ENCODE measurements at regions not wholly inside any gene's neighbourhood (a gene's known extent, or its start where the extent isn't known, plus 50 kb on each side); places are given as distances from the start of the nearest gene placed in this dataset.

- no peaks in the 10 kb centered on the region for H3K27me3 ChIP-seq (ENCODE audit: control insufficient read depth, insufficient read depth, low read length)
- H3K4me3 ChIP-seq (ENCODE audit: insufficient read depth, low read depth, low read length): no peak overlapping the region
- peak; percentile 1 for DNase-seq
- no peaks in the 10 kb centered on the region for H3K36me3 ChIP-seq (replicated peaks; ENCODE audit: control insufficient read depth, insufficient read depth, low read length)
Measured at GRCh38 chr17:12485361-12485906, 180.3 kb upstream of the MYOCD start.

- DNase-seq: no peak
- Histone ChIP-seq H3K4me3 (ENCODE audit: insufficient read depth, low read depth, low read length) (no peak overlapping the region), H3K36me3 (replicated peaks; ENCODE audit: control insufficient read depth, insufficient read depth, low read length) (no peaks in the 10 kb centered on the region), H3K27me3 (ENCODE audit: control insufficient read depth, insufficient read depth, low read length) (no peaks in the 10 kb centered on the region)
Measured at GRCh38 chr17:12489325-12489724, 176.4 kb upstream of the MYOCD start.

GRCh38 chr17:12492450-12492849 lies 173.2 kb upstream of the MYOCD start:
- no peak overlapping the region for H3K4me3 ChIP-seq (ENCODE audit: insufficient read depth, low read depth, low read length)
- DNase-seq: no peak
- H3K36me3 ChIP-seq (replicated peaks; ENCODE audit: control insufficient read depth, insufficient read depth, low read length): no peaks in the 10 kb centered on the region
- H3K27me3 ChIP-seq (ENCODE audit: control insufficient read depth, insufficient read depth, low read length): no peaks in the 10 kb centered on the region

- Histone ChIP-seq H3K4me3 (ENCODE audit: insufficient read depth, low read depth, low read length) (no peak overlapping the region), H3K36me3 (replicated peaks; ENCODE audit: control insufficient read depth, insufficient read depth, low read length) (no peaks in the 10 kb centered on the region), H3K27me3 (ENCODE audit: control insufficient read depth, insufficient read depth, low read length) (no peaks in the 10 kb centered on the region)
- no peak for DNase-seq
Measured at GRCh38 chr17:12505866-12506265, 159.8 kb upstream of the MYOCD start.

DNA sequence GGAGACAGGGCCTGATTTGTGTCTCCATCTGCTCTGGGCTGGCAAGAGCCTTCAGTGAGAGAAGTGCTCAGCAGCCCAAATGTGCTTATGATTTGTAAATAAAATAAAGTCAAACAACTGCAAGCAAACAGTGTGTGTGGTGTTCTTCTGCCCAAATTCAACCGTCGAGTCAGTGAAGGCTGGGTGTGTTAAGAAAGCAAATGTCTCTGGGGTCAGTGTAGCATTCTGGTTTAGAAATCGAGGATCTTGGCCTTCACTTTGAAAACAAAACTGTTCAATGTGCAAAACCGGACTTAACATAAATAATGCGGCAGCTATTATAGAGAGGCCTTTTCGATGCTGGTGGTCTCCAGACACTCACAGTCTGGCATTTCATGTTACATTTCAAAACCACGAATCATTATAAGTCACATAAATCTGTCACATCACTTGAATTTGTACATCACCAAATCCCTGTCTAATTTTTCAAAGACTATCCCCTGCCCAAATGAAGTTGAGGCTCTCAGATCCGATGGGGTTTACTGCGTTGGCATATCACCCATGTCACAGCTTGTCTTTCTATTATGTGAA lies 158.6 kb upstream of the MYOCD start:
- Histone ChIP-seq H3K4me3 (ENCODE audit: insufficient read depth, low read depth, low read length) (no peak overlapping the region), H3K36me3 (replicated peaks; ENCODE audit: control insufficient read depth, insufficient read depth, low read length) (no peaks in the 10 kb centered on the region), H3K27me3 (ENCODE audit: control insufficient read depth, insufficient read depth, low read length) (no peaks in the 10 kb centered on the region)
- no peak for DNase-seq

- DNase-seq: no peak
- H3K36me3 ChIP-seq (replicated peaks; ENCODE audit: control insufficient read depth, insufficient read depth, low read length): no peaks in the 10 kb centered on the region
- no peak overlapping the region for H3K4me3 ChIP-seq (ENCODE audit: insufficient read depth, low read depth, low read length)
- no peaks in the 10 kb centered on the region for H3K27me3 ChIP-seq (ENCODE audit: control insufficient read depth, insufficient read depth, low read length)
Measured at GRCh38 chr17:12509801-12510200, 155.9 kb upstream of the MYOCD start.

DNA sequence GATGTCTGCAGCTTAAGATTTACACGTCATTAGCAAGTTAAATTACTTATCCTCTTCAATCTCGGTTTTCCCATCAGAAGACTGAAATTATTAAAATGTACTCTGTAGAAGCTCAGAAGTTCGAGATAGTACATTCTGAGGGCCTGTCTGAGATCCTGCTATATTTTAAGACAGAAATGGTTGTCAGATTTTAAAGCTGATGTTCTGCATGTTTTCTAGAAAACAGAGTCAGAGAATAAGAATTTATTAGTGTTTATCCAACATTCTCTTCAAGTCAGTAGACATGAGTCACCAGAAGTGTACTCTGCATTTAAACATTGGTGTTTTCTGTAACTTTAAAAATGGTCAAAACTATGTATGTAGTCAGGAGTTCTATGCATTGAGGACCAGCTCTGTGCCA lies 155.2 kb upstream of the MYOCD start:
- H3K36me3 ChIP-seq (replicated peaks; ENCODE audit: control insufficient read depth, insufficient read depth, low read length): no peaks in the 10 kb centered on the region
- no peaks in the 10 kb centered on the region for H3K27me3 ChIP-seq (ENCODE audit: control insufficient read depth, insufficient read depth, low read length)
- no peak for DNase-seq
- H3K4me3 ChIP-seq (ENCODE audit: insufficient read depth, low read depth, low read length): no peak overlapping the region

DNA sequence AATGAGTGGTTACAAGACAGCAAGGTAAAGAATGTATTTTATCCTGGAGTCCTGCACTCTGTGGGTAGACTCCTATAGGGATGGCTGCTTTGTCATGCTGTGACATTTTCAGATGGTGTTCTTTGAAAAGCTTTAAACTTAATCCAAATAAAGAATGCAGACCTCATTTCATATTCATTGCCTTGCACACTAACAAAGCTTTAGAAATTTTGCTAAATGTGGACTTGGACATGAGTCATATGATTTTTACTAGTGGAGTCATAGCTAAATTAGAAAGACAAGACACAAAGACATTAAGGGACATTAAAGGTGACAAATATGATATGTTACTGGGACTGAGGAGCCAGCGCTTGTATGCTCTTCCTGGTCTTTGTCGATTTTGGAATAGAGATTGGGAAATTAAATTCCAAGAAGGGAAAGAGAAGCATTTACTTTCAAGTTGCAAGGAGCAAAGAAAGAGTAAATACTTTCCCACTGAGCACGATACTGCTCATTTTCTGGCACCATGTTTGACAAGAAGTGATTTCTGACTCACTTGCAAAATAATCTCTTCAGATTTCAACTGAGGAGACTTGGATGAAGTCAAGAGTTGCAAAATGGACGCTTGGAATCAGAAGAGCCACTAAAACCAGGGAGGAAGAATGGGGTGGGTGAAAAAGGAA lies 152.9 kb upstream of the MYOCD start:
- Histone ChIP-seq H3K36me3 (replicated peaks; ENCODE audit: control insufficient read depth, insufficient read depth, low read length) (no peaks in the 10 kb centered on the region), H3K27me3 (ENCODE audit: control insufficient read depth, insufficient read depth, low read length) (no peaks in the 10 kb centered on the region), H3K4me3 (ENCODE audit: insufficient read depth, low read depth, low read length) (no peak overlapping the region)
- no peak for DNase-seq

DNA sequence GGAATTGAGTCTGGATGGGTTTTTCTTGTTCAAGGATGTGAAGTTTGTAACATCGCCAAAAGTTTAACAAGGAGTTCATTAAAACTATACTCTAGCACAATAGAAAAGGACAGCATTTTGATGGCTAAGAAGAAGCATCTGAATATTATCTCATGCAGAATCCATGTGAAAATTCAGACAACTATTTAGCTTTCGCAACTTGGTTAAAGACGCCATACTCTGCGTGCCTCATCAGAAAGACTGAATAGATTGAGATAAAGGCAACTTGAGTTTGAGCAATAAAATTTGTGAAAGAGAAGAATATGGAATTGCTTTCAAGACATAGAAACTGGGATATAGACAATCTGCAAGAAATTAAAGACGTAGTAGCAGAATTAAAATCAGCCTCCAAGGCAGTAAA lies 151.1 kb upstream of the MYOCD start:
- Histone ChIP-seq H3K4me3 (ENCODE audit: insufficient read depth, low read depth, low read length) (no peak overlapping the region), H3K27me3 (ENCODE audit: control insufficient read depth, insufficient read depth, low read length) (no peaks in the 10 kb centered on the region), H3K36me3 (replicated peaks; ENCODE audit: control insufficient read depth, insufficient read depth, low read length) (no peaks in the 10 kb centered on the region)
- DNase-seq: no peak

- Histone ChIP-seq H3K27me3 (ENCODE audit: control insufficient read depth, insufficient read depth, low read length) (no peaks in the 10 kb centered on the region), H3K36me3 (replicated peaks; ENCODE audit: control insufficient read depth, insufficient read depth, low read length) (no peaks in the 10 kb centered on the region), H3K4me3 (ENCODE audit: insufficient read depth, low read depth, low read length) (no peak overlapping the region)
- no peak for DNase-seq
Measured at GRCh38 chr17:12519956-12520594, 145.6 kb upstream of the MYOCD start.

- DNase-seq: no peak
- no peaks in the 10 kb centered on the region for H3K36me3 ChIP-seq (replicated peaks; ENCODE audit: control insufficient read depth, insufficient read depth, low read length)
- no peaks in the 10 kb centered on the region for H3K27me3 ChIP-seq (ENCODE audit: control insufficient read depth, insufficient read depth, low read length)
- no peak overlapping the region for H3K4me3 ChIP-seq (ENCODE audit: insufficient read depth, low read depth, low read length)
Measured at GRCh38 chr17:12521416-12521815, 144.3 kb upstream of the MYOCD start.

DNA sequence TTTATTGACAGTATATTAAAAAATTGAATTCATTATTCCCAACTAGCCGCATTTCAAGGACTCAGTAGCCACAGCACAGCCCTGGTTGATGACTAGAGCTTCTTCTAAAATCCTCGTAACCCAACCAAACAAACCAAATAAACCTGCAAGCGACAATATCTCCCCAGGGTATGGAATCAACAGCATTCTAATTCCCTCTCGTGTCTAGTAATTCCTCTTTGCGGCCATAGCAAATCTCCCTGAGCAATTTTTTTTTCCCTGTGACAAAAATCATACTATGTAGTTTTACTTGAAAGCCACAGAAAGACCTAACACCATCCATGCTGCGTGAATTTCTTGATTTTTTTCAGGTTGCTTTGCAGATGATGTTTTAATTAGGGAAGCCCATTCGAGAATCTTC lies 143.4 kb upstream of the MYOCD start:
- no peaks in the 10 kb centered on the region for H3K36me3 ChIP-seq (replicated peaks; ENCODE audit: control insufficient read depth, insufficient read depth, low read length)
- no peak for DNase-seq
- H3K4me3 ChIP-seq (ENCODE audit: insufficient read depth, low read depth, low read length): no peak overlapping the region
- H3K27me3 ChIP-seq (ENCODE audit: control insufficient read depth, insufficient read depth, low read length): no peaks in the 10 kb centered on the region

DNA sequence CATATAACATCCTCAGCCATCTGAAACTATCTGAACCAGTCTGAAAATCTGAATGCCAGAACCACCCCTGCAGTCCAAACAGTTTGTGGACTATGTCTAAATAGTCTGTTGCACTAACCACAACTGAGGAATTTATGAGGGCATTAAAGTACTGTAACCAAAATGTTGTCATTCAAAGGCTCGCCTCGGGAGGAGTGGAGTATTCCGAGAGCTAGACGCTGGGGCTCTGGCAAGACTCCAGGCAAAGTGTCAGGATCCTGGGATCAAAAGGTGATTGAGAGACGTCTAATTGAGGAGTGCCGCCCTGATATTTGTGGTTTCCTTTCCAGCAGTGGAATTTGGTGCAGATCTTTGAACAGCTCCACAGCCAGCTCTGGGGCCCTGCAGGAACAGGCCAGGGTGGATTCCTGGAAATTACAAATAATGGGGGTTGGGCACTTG lies 142.9 kb upstream of the MYOCD start:
- no peak overlapping the region for H3K4me3 ChIP-seq (ENCODE audit: insufficient read depth, low read depth, low read length)
- H3K36me3 ChIP-seq (replicated peaks; ENCODE audit: control insufficient read depth, insufficient read depth, low read length): no peaks in the 10 kb centered on the region
- DNase-seq: peak; percentile 10
- H3K27me3 ChIP-seq (ENCODE audit: control insufficient read depth, insufficient read depth, low read length): no peaks in the 10 kb centered on the region

DNA sequence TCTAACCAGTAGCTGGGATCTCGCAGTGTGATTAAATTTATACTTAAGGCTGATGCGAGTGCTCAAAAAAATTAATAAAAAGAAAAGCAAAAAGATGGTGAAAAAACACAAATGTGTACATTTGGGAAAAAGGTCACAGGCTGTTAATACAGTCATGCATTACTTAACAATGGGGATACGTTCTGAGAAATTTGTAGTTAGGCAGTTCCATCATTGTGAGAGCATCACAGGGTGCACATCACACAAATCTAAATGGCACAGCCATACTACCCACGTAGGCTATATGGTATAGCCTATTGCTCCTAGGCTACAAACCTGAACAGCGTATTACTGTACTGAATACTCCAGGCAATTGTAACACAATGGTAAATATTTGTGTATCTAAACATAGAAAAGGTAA lies 142.4 kb upstream of the MYOCD start:
- Histone ChIP-seq H3K36me3 (replicated peaks; ENCODE audit: control insufficient read depth, insufficient read depth, low read length) (no peaks in the 10 kb centered on the region), H3K27me3 (ENCODE audit: control insufficient read depth, insufficient read depth, low read length) (no peaks in the 10 kb centered on the region), H3K4me3 (ENCODE audit: insufficient read depth, low read depth, low read length) (no peak overlapping the region)
- no peak for DNase-seq

- H3K4me3 ChIP-seq (ENCODE audit: insufficient read depth, low read depth, low read length): no peak overlapping the region
- H3K36me3 ChIP-seq (replicated peaks; ENCODE audit: control insufficient read depth, insufficient read depth, low read length): no peaks in the 10 kb centered on the region
- no peak for DNase-seq
- H3K27me3 ChIP-seq (ENCODE audit: control insufficient read depth, insufficient read depth, low read length): no peaks in the 10 kb centered on the region
Measured at GRCh38 chr17:12528036-12528435, 137.7 kb upstream of the MYOCD start.
